Fibroblast of the conjunctiva (primary cell): ENCODE measurements at regions not wholly inside any gene's neighbourhood (a gene's known extent, or its start where the extent isn't known, plus 50 kb on each side); places are given as distances from the start of the nearest gene placed in this dataset.
A peak's percentile ranks its signal among the peaks of the same experiment; 100 is the strongest.
"Not testable (repeated sequence)": the region's sequence is repeated elsewhere in the genome, so short reads cannot be mapped to it uniquely, and the experiment has no call there.

Experiments
- DNase-seq: peaks from one replicate; pipeline ENCODE4 v3.0.0-alpha.2; 2010; ENCODE audit warnings: low read depth

- DNase-seq, result no peak
Measured at GRCh38 chr4:154032914-154033313, 244.0 kb upstream of the SFRP2 start.

GRCh38 chr4:154030746-154031145 lies 241.9 kb upstream of the SFRP2 start:
- DNase-seq, result no peak

- no peak for DNase-seq
Measured at GRCh38 chr4:154030152-154030551, 241.3 kb upstream of the SFRP2 start.

- DNase-seq, result no peak
Measured at GRCh38 chr4:154029171-154029570, 240.3 kb upstream of the SFRP2 start.

GRCh38 chr4:154025110-154025509 lies 236.2 kb upstream of the SFRP2 start:
- DNase-seq, result no peak

- no peak for DNase-seq
Measured at GRCh38 chr4:154024097-154024694, 235.3 kb upstream of the SFRP2 start.

- DNase-seq, result not testable (repeated sequence)
Measured at GRCh38 chr4:154023671-154024070, 234.8 kb upstream of the SFRP2 start.

GRCh38 chr4:154019811-154020210 lies 230.9 kb upstream of the SFRP2 start:
- no peak for DNase-seq

- DNase-seq, result no peak
Measured at GRCh38 chr4:154018659-154019058, 229.8 kb upstream of the SFRP2 start.

GRCh38 chr4:154015578-154015977 lies 226.7 kb upstream of the SFRP2 start:
- DNase-seq, result no peak

GRCh38 chr4:154014407-154015321 lies 225.8 kb upstream of the SFRP2 start:
- DNase-seq, result no peak

GRCh38 chr4:154013576-154013975 lies 224.7 kb upstream of the SFRP2 start:
- no peak for DNase-seq

GRCh38 chr4:154010371-154010770 lies 221.5 kb upstream of the SFRP2 start:
- DNase-seq, result no peak

GRCh38 chr4:154009788-154010187 lies 220.9 kb upstream of the SFRP2 start:
- DNase-seq, result no peak

- DNase-seq, result no peak
Measured at GRCh38 chr4:154009191-154009590, 220.3 kb upstream of the SFRP2 start.

GRCh38 chr4:154005171-154005520 lies 216.3 kb upstream of the SFRP2 start:
- DNase-seq, result no peak

- DNase-seq, result peak; percentile 96
Measured at GRCh38 chr4:154004507-154005170, 215.8 kb upstream of the SFRP2 start.

GRCh38 chr4:154004016-154004415 lies 215.1 kb upstream of the SFRP2 start:
- DNase-seq, result no peak

GRCh38 chr4:154003378-154003777 lies 214.5 kb upstream of the SFRP2 start:
- no peak for DNase-seq

GRCh38 chr4:154001193-154001592 lies 212.3 kb upstream of the SFRP2 start:
- DNase-seq, result no peak

- no peak for DNase-seq
Measured at GRCh38 chr4:153997516-153997915, 208.6 kb upstream of the SFRP2 start.

GRCh38 chr4:153989505-153989904 lies 200.6 kb upstream of the SFRP2 start:
- no peak for DNase-seq
